Neural crest cell (in vitro differentiated cells): ENCODE measurements at regions not wholly inside any gene's neighbourhood (a gene's known extent, or its start where the extent isn't known, plus 50 kb on each side); places are given as distances from the start of the nearest gene placed in this dataset.
"Not testable (repeated sequence)": the region's sequence is repeated elsewhere in the genome, so short reads cannot be mapped to it uniquely, and the experiment has no call there.

Experiments used
- DNase-seq: peaks from one replicate; pipeline ENCODE4 v3.0.0; 2021; ENCODE audit warnings: low read depth, mixed read lengths, low spot score
- H3K27ac Mint-ChIP-seq: one replicate; pipeline ENCODE4 v1.8.0; 2021; ENCODE audit warnings: mild to moderate bottlenecking, mixed read lengths; ENCODE audit not compliant: unreplicated experiment
- H3K27me3 Mint-ChIP-seq: 2 replicates; pipeline ENCODE4 v1.8.0; 2021; ENCODE audit warnings: low read depth, mild to moderate bottlenecking, mixed read lengths
- H3K36me3 Mint-ChIP-seq: 2 replicates; pipeline ENCODE4 v1.8.0; 2021; ENCODE audit warnings: low read depth, mild to moderate bottlenecking, mixed read lengths
- H3K4me1 Mint-ChIP-seq: 2 replicates; pipeline ENCODE4 v1.8.0; 2021; ENCODE audit warnings: mixed read lengths
- H3K4me3 Mint-ChIP-seq: one replicate; pipeline ENCODE4 v1.8.0; 2021; ENCODE audit warnings: mild to moderate bottlenecking, mixed read lengths
- H3K9me3 Mint-ChIP-seq: 2 replicates; pipeline ENCODE4 v1.8.0; 2021; ENCODE audit warnings: mixed read lengths
- TF ChIP-seq, protein P1 (sequence below): fragments of 200-600 bp; sonication (generic); conservative IDR thresholded peaks from 2 replicates; pipeline ENCODE4 v1.5.0; 2021; ENCODE audit warnings: antibody characterized with exemption, mild to moderate bottlenecking

DNA sequence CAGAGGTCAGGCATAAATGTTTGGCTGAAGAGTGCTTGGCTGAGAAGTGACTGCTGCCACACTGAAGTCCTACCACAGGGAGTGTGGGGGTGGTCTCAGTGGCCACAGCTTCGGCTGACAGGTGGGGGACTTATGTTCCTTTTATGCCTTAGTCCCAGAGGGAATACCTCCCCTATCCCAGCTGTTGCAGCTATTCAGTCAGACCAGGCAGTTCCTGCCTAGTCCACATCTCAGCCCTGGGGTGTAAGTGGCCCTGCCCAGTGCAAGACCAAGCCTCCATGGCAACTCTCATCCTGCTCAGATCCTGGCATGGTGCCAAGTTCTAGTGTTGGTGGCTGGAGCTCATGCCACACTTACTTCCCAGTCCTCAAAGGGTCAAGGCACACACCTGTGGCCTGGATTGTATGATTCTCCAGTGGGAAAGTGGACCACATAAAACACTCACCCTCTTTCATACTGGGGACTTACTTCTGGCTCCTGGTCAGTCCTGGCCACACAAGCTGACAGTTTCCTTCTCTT, 161.3 kb upstream of the CAND1 start:
- no peaks in the 10 kb centered on the region for H3K4me1 Mint-ChIP-seq
- peaks cover 11% of the 10 kb centered on the region for H3K36me3 Mint-ChIP-seq
- peaks cover 11% of the 10 kb centered on the region for H3K9me3 Mint-ChIP-seq
- no peak for DNase-seq
- no peak overlapping the region for H3K27ac Mint-ChIP-seq
- TF ChIP-seq, protein P1, sequence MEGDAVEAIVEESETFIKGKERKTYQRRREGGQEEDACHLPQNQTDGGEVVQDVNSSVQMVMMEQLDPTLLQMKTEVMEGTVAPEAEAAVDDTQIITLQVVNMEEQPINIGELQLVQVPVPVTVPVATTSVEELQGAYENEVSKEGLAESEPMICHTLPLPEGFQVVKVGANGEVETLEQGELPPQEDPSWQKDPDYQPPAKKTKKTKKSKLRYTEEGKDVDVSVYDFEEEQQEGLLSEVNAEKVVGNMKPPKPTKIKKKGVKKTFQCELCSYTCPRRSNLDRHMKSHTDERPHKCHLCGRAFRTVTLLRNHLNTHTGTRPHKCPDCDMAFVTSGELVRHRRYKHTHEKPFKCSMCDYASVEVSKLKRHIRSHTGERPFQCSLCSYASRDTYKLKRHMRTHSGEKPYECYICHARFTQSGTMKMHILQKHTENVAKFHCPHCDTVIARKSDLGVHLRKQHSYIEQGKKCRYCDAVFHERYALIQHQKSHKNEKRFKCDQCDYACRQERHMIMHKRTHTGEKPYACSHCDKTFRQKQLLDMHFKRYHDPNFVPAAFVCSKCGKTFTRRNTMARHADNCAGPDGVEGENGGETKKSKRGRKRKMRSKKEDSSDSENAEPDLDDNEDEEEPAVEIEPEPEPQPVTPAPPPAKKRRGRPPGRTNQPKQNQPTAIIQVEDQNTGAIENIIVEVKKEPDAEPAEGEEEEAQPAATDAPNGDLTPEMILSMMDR, result no peak
- no peak overlapping the region for H3K4me3 Mint-ChIP-seq
- peaks cover 2% of the 10 kb centered on the region for H3K27me3 Mint-ChIP-seq

DNA sequence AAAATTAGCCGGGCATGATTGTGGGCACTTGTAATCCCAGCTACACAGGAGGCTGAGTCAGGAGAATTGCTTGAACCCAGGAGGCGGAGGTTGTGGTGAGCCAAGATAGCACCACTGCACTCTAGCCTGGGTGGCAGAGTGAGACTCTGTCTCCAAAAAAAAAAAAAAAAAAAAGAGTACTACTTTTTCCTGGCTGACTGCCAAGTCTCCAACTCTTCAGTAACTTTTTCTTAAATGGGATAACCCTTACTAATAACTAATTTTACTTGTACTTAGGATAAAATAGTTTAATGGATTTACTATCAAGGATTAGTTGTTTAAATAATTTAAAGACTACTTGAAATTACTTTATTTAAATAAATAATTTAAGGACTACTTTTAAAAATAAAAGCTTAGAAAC, 158.8 kb upstream of the CAND1 start:
- not testable (repeated sequence) for H3K4me1 Mint-ChIP-seq, H3K27me3 Mint-ChIP-seq, H3K4me3 Mint-ChIP-seq, DNase-seq, H3K27ac Mint-ChIP-seq
- H3K36me3 Mint-ChIP-seq, result peaks cover 10% of the 10 kb centered on the region
- H3K9me3 Mint-ChIP-seq, result peaks cover 11% of the 10 kb centered on the region

DNA sequence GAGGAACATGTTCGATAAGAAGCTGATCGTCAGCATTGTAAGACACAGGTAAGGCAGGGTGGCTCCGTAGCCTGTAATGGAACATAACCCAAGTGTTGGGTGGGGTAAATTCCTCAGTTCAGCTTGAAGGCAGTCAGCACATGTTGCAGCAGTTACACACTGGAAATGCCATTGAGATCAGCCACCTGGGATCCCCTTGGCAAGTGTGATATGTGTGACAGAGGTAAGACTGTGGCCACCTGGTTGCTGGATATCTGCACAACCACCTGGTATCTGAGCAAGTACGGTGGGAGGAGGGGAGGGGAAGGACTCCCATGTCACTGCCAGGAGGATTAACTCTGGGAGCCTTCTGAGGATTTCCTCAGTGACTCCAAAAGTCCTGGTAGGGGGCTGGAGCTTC, 158.0 kb upstream of the CAND1 start:
- Mint-ChIP-seq H3K36me3 (peaks cover 9% of the 10 kb centered on the region), H3K27ac (no peak overlapping the region), H3K4me1 (peaks cover 8% of the 10 kb centered on the region)

DNA sequence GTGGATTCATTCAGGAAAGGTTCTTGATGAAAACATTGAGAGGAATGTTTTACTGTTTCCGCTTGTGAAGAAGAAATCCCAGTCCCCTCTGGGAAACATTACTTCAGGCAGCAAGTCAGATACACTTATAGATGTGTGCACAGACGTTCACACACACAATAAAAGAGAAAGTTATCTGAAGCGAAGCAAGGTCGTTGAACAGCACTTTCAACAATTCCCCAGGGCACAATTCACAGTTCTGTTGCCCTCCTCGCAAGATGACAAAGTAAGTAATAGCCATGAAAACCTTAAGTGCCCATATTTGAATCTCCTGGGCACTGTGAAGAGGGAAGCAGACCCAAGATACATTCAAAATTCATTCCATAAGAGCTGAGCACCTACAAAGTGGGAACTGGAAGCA, 156.6 kb upstream of the CAND1 start:
- H3K4me1 Mint-ChIP-seq, result peaks cover 8% of the 10 kb centered on the region
- H3K4me3 Mint-ChIP-seq, result no peak overlapping the region
- no peak for DNase-seq
- no peaks in the 10 kb centered on the region for H3K36me3 Mint-ChIP-seq
- TF ChIP-seq, protein P1, result no peak
- no peaks in the 10 kb centered on the region for H3K9me3 Mint-ChIP-seq
- peaks cover 3% of the 10 kb centered on the region for H3K27me3 Mint-ChIP-seq
- no peak overlapping the region for H3K27ac Mint-ChIP-seq

More for the DNA sequence above, 158.0 kb upstream of the CAND1 start:
- H3K4me3 Mint-ChIP-seq, result no peak overlapping the region
- H3K27me3 Mint-ChIP-seq, result peaks cover 3% of the 10 kb centered on the region
- H3K9me3 Mint-ChIP-seq, result peaks cover 9% of the 10 kb centered on the region
- TF ChIP-seq, protein P1, result no peak
- DNase-seq, result no peak

DNA sequence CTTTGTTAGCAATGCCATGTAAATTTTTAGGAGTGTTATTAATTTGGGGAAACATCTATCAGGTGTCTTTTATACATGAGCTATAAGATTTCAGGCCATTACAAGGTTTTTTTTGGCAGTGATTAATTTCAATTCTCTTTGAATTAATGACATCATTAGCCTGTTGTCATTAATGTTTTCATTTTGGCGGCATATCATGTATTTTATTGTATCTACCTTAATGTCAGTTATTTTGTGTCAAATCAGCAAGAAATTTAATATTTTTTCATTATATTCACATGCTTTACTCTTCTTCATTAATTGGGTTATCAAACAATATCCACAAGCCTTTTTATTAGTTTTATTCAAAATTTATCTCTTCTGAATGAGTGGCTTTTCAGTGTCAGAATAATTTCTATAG, 153.0 kb upstream of the CAND1 start:
- Mint-ChIP-seq H3K4me1 (peaks cover 8% of the 10 kb centered on the region), H3K27me3 (peaks cover 10% of the 10 kb centered on the region), H3K36me3 (no peaks in the 10 kb centered on the region), H3K27ac (no peak overlapping the region), H3K4me3 (no peak overlapping the region), H3K9me3 (no peaks in the 10 kb centered on the region)
- no peak for DNase-seq
- TF ChIP-seq, protein P1, result no peak

DNA sequence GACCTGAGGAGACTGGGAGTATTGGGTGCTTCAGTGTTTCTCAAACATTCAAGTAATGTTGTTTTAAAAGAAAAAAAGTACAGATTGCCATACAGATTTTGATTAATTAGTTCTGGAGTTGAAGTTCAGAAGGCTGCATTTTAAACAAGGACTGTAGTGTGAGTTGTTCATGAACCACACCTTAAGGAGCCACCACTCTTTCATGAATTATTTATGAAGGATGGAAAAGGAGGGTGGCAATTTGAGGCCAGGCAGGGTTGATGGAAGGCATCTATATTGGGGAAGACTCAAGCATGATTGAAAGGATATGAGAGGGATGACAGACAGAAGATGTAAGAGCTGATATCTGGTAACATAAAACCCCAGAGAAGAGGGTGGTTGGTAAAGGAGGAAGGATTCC, 146.6 kb upstream of the CAND1 start:
- TF ChIP-seq, protein P1, result no peak
- DNase-seq, result no peak
- no peaks in the 10 kb centered on the region for H3K4me1 Mint-ChIP-seq
- no peaks in the 10 kb centered on the region for H3K9me3 Mint-ChIP-seq
- H3K4me3 Mint-ChIP-seq, result no peak overlapping the region
- peaks cover 17% of the 10 kb centered on the region for H3K27me3 Mint-ChIP-seq
- H3K27ac Mint-ChIP-seq, result no peak overlapping the region
- no peaks in the 10 kb centered on the region for H3K36me3 Mint-ChIP-seq
